H1 (cell line): ENCODE measurements at regions not wholly inside any gene's neighbourhood (a gene's known extent, or its start where the extent isn't known, plus 50 kb on each side); places are given as distances from the start of the nearest gene placed in this dataset.

ENCODE experiments used
- ATF2 ChIP-seq: IDR thresholded peaks from 2 replicates; pipeline ENCODE4 v1.6.1; 2012; ENCODE audit warnings: low read length, inconsistent platforms
- CEBPB ChIP-seq: IDR thresholded peaks from 2 replicates; pipeline ENCODE4 v1.6.1; 2012; ENCODE audit warnings: low read depth, low read length
- CTCF ChIP-seq, 3 experiments: IDR thresholded peaks; 1 replicate in 2 of 3; 2 replicates in 1 of 3; pipeline versions ENCODE4 v1.5.1 to v1.6.1; 2011; ENCODE audit warnings: low read length in 3 of 3, mild to moderate bottlenecking in 3 of 3, inconsistent platforms in 2 of 3, low read depth in 1 of 3, moderate library complexity in 1 of 3; ENCODE audit not compliant: insufficient read depth in 1 of 3; ENCODE audit errors: control extremely low read depth in 1 of 3
- EP300 ChIP-seq, 2 experiments: IDR thresholded peaks; 1 replicate in 1 of 2; 2 replicates in 1 of 2; pipeline ENCODE4 v1.6.1; 2011 to 2012; ENCODE audit warnings: low read depth in 2 of 2, low read length in 2 of 2, mild to moderate bottlenecking in 2 of 2, borderline replicate concordance in 1 of 2, inconsistent platforms in 1 of 2, moderate library complexity in 1 of 2
- EZH2 ChIP-seq: fragments of 200-600 bp; sonication (generic); IDR thresholded peaks from 2 replicates; pipeline ENCODE4 v1.7.1; 2012; ENCODE audit warnings: low read depth, mild to moderate bottlenecking, moderate library complexity, low read length, inconsistent platforms; ENCODE audit not compliant: severe bottlenecking
- GABPA ChIP-seq: IDR thresholded peaks from 2 replicates; pipeline ENCODE4 v1.6.1; 2011; ENCODE audit warnings: mild to moderate bottlenecking, low read length, moderate library complexity, borderline replicate concordance; ENCODE audit not compliant: insufficient read depth
- HDAC6 ChIP-seq: IDR thresholded peaks from one replicate; pipeline ENCODE4 v1.7.1; 2012; ENCODE audit warnings: low read depth, mild to moderate bottlenecking, inconsistent platforms, low read length, moderate library complexity
- JUND ChIP-seq: IDR thresholded peaks from 2 replicates; pipeline ENCODE4 v1.6.1; 2011; ENCODE audit warnings: mild to moderate bottlenecking, improper control_type of control experiment, low read length
- NRF1 ChIP-seq: IDR thresholded peaks from 2 replicates; pipeline ENCODE4 v1.6.1; 2011; ENCODE audit warnings: mild to moderate bottlenecking, low read depth, low read length, improper control_type of control experiment
- POLR2A ChIP-seq, 2 experiments: IDR thresholded peaks; 1 replicate in 1 of 2; 2 replicates in 1 of 2; pipeline ENCODE4 v1.6.1; 2011; ENCODE audit warnings: low read depth in 2 of 2, low read length in 2 of 2, mild to moderate bottlenecking in 2 of 2; ENCODE audit errors: control extremely low read depth in 1 of 2
- POU5F1 ChIP-seq: IDR thresholded peaks from 2 replicates; pipeline ENCODE4 v1.6.1; 2011; ENCODE audit warnings: low read depth, mild to moderate bottlenecking, low read length, moderate library complexity
- RBBP5 ChIP-seq: IDR thresholded peaks from 2 replicates; pipeline ENCODE4 v1.7.1; 2012; ENCODE audit warnings: low read depth, mild to moderate bottlenecking, inconsistent platforms, low read length, moderate library complexity, borderline replicate concordance
- SP1 ChIP-seq: IDR thresholded peaks from 2 replicates; pipeline ENCODE4 v1.6.1; 2011; ENCODE audit warnings: low read depth, low read length
- TAF1 ChIP-seq: IDR thresholded peaks from 2 replicates; pipeline ENCODE4 v1.6.1; 2011; ENCODE audit warnings: mild to moderate bottlenecking, low read depth, low read length

GRCh38 chr12:113709456-113709855, 237.8 kb upstream of the LHX5 start:
- no peak for TF ChIP-seq CTCF (IDR thresholded peaks at IDR 0.05; ENCODE audit: control extremely low read depth in 1 of 3, insufficient read depth in 1 of 3, low read depth in 1 of 3, low read length in 3 of 3)
- no peak for TF ChIP-seq TAF1
- no peak for TF ChIP-seq POLR2A (IDR thresholded peaks at IDR 0.05; ENCODE audit: control extremely low read depth in 1 of 2, low read depth in 2 of 2, low read length in 2 of 2)
- no peak for TF ChIP-seq RBBP5
- TF ChIP-seq ATF2, result no peak
- no peak for TF ChIP-seq JUND
- no peak for TF ChIP-seq EZH2
- TF ChIP-seq NRF1, result no peak
- no peak for TF ChIP-seq SP1
- TF ChIP-seq EP300 (IDR thresholded peaks at IDR 0.05; ENCODE audit: borderline replicate concordance in 1 of 2, low read depth in 2 of 2, low read length in 2 of 2), result no peak
- no peak for TF ChIP-seq GABPA
- TF ChIP-seq HDAC6, result no peak
- no peak for TF ChIP-seq POU5F1
- no peak for TF ChIP-seq CEBPB
